ENCODE measurements at regions not wholly inside any gene's neighbourhood (a gene's known extent, or its start where the extent isn't known, plus 50 kb on each side); places are given as distances from the start of the nearest gene placed in this dataset.

GRCh38 chr2:220220009-220220408, 592.6 kb downstream of the SLC4A3 start:
- DNase-seq (ENCODE audit: low spot score): no peak

GRCh38 chr2:220221992-220222391, 594.6 kb downstream of the SLC4A3 start:
- no peak for DNase-seq (ENCODE audit: low spot score)

- DNase-seq (ENCODE audit: low spot score): no peak
These were observed 597.5 kb downstream of the SLC4A3 start for GRCh38 chr2:220224691-220225543.

GRCh38 chr2:220226076-220226475, 598.6 kb downstream of the SLC4A3 start:
- DNase-seq (ENCODE audit: low spot score): no peak

GRCh38 chr2:220226546-220226945, 599.1 kb downstream of the SLC4A3 start:
- DNase-seq (ENCODE audit: low spot score): no peak

GRCh38 chr2:220227266-220227920, 600.0 kb downstream of the SLC4A3 start:
- no peak for DNase-seq (ENCODE audit: low spot score)

GRCh38 chr2:220228310-220229006, 601.0 kb downstream of the SLC4A3 start:
- no peak for DNase-seq (ENCODE audit: low spot score)

GRCh38 chr2:220240641-220241040, 613.2 kb downstream of the SLC4A3 start:
- DNase-seq (ENCODE audit: low spot score): no peak

- DNase-seq (ENCODE audit: low spot score): no peak
These were observed 614.0 kb downstream of the SLC4A3 start for GRCh38 chr2:220241423-220241822.

- no peak for DNase-seq (ENCODE audit: low spot score)
These were observed 616.1 kb downstream of the SLC4A3 start for GRCh38 chr2:220243571-220243970.

GRCh38 chr2:220246386-220246785, 619.0 kb downstream of the SLC4A3 start:
- DNase-seq (ENCODE audit: low spot score): no peak

GRCh38 chr2:220247588-220248350, 620.3 kb downstream of the SLC4A3 start:
- no peak for DNase-seq (ENCODE audit: low spot score)

- no peak for DNase-seq (ENCODE audit: low spot score)
These were observed 632.2 kb downstream of the SLC4A3 start for GRCh38 chr2:220259662-220260061.

GRCh38 chr2:220263300-220263699, 635.9 kb downstream of the SLC4A3 start:
- DNase-seq (ENCODE audit: low spot score): no peak

- DNase-seq (ENCODE audit: low spot score): no peak
These were observed 641.9 kb downstream of the SLC4A3 start for GRCh38 chr2:220269367-220269766.

- no peak for DNase-seq (ENCODE audit: low spot score)
These were observed 643.1 kb downstream of the SLC4A3 start for GRCh38 chr2:220270481-220271070.

GRCh38 chr2:220272656-220273055, 645.2 kb downstream of the SLC4A3 start:
- DNase-seq (ENCODE audit: low spot score): no peak

GRCh38 chr2:220273082-220273481, 645.7 kb downstream of the SLC4A3 start:
- no peak for DNase-seq (ENCODE audit: low spot score)

GRCh38 chr2:220275454-220275853, 648.0 kb downstream of the SLC4A3 start:
- DNase-seq (ENCODE audit: low spot score): no peak

- DNase-seq (ENCODE audit: low spot score): no peak
These were observed 649.5 kb downstream of the SLC4A3 start for GRCh38 chr2:220276741-220277444.

GRCh38 chr2:220277445-220277975, 650.1 kb downstream of the SLC4A3 start:
- DNase-seq (ENCODE audit: low spot score): no peak

Data from CD4-positive, alpha-beta T cell treated with Interleukin-6 at 100 ng/mL for 8 hours (primary cell).